Thoracic aorta (tissue), 2 donors: ENCODE measurements at regions not wholly inside any gene's neighbourhood (a gene's known extent, or its start where the extent isn't known, plus 50 kb on each side); places are given as distances from the start of the nearest gene placed in this dataset.

Experiments
- ATAC-seq: fragments of 150-250 bp; one replicate; pipeline ENCODE4 v1.8.0; 2017; ENCODE audit warnings: low read depth; ENCODE audit not compliant: insufficient number of reproducible peaks, low FRiP score
- DNase-seq: peaks from one replicate; pipeline ENCODE4 v3.0.0-alpha.2; 2020; ENCODE audit warnings: low spot score
- H3K27ac ChIP-seq, 2 donors: fragments of 200-600 bp; sonication (generic); 1 replicate in 1 of 2; 2 replicates in 1 of 2; pipeline ENCODE4 v1.5.1; 2016; ENCODE audit warnings: mild to moderate bottlenecking in 2 of 2, moderate library complexity in 2 of 2
- H3K27me3 ChIP-seq: fragments of 200-600 bp; sonication (generic); replicated peaks from 2 replicates; pipeline ENCODE4 v1.6.0; 2016; ENCODE audit warnings: mild to moderate bottlenecking; ENCODE audit not compliant: insufficient read depth
- H3K36me3 ChIP-seq: fragments of 200-600 bp; sonication (generic); one replicate; pipeline ENCODE4 v1.5.1; 2016
- H3K4me1 ChIP-seq, 2 donors: fragments of 200-600 bp; sonication (generic); 1 replicate in 1 of 2; 2 replicates in 1 of 2; pipeline versions ENCODE4 v1.5.1 to v1.6.0; 2016; ENCODE audit warnings: low read depth in 2 of 2, mild to moderate bottlenecking in 1 of 2; ENCODE audit not compliant: control insufficient read depth in 1 of 2
- H3K4me3 ChIP-seq: fragments of 200-600 bp; sonication (generic); 2 replicates; pipeline ENCODE4 v1.5.1; 2016; ENCODE audit warnings: mild to moderate bottlenecking
- H3K9me3 ChIP-seq: fragments of 200-600 bp; sonication (generic); 2 replicates; pipeline ENCODE4 v1.5.1; 2016
- CTCF ChIP-seq: fragments of 200-600 bp; sonication (generic); IDR thresholded peaks from one replicate; pipeline ENCODE4 v1.5.1; 2019; ENCODE audit warnings: antibody characterized with exemption

- no peak for ATAC-seq
Measured at GRCh38 chr1:48055876-48056764, 58.9 kb upstream of the TRABD2B start.

GRCh38 chr1:48054232-48054631, 57.0 kb upstream of the TRABD2B start:
- DNase-seq (no peak), ATAC-seq (no peak)
- no peak for TF ChIP-seq CTCF

More at GRCh38 chr1:48055876-48056764, 58.9 kb upstream of the TRABD2B start:
- Histone ChIP-seq H3K4me3 (no peak overlapping the region), H3K27ac (no peak overlapping the region), H3K9me3 (no peaks in the 10 kb centered on the region), H3K4me1 (peaks cover 12 to 28% of the 10 kb centered on the region in 2 donors), H3K36me3 (no peaks in the 10 kb centered on the region), H3K27me3 (no peaks in the 10 kb centered on the region)
- no peak for TF ChIP-seq CTCF
- DNase-seq = no peak

GRCh38 chr1:48052923-48053291, 55.7 kb upstream of the TRABD2B start:
- ATAC-seq = no peak
- DNase-seq = no peak
- no peaks in the 10 kb centered on the region for H3K9me3 ChIP-seq
- H3K4me3 ChIP-seq = no peak overlapping the region
- H3K4me1 ChIP-seq = peaks cover 17 to 45% of the 10 kb centered on the region in 2 donors
- H3K36me3 ChIP-seq = no peaks in the 10 kb centered on the region
- peak overlapping the region; percentile 61 to 77 for H3K27ac ChIP-seq
- H3K27me3 ChIP-seq = no peaks in the 10 kb centered on the region
- no peak for TF ChIP-seq CTCF

More at GRCh38 chr1:48054232-48054631, 57.0 kb upstream of the TRABD2B start:
- Histone ChIP-seq H3K4me1 (peaks cover 15 to 36% of the 10 kb centered on the region in 2 donors), H3K27me3 (no peaks in the 10 kb centered on the region), H3K4me3 (no peak overlapping the region), H3K27ac (no peak overlapping the region), H3K9me3 (no peaks in the 10 kb centered on the region), H3K36me3 (no peaks in the 10 kb centered on the region)

- ATAC-seq (no peak), DNase-seq (no peak)
- TF ChIP-seq CTCF = no peak
- Histone ChIP-seq H3K27me3 (no peaks in the 10 kb centered on the region), H3K36me3 (no peaks in the 10 kb centered on the region), H3K4me3 (no peak overlapping the region), H3K9me3 (no peaks in the 10 kb centered on the region), H3K4me1 (peaks cover 25 to 58% of the 10 kb centered on the region in 2 donors), H3K27ac (peak overlapping the region; percentile 61 to 84)
Measured at GRCh38 chr1:48051466-48052126, 54.4 kb upstream of the TRABD2B start.

- Histone ChIP-seq H3K4me3 (no peak overlapping the region), H3K27me3 (no peaks in the 10 kb centered on the region), H3K4me1 (peaks cover 29 to 65% of the 10 kb centered on the region in 2 donors), H3K36me3 (no peaks in the 10 kb centered on the region), H3K27ac (peak overlapping the region in 1 of 2 donors; percentile 84), H3K9me3 (no peaks in the 10 kb centered on the region)
- no peak for ATAC-seq
- TF ChIP-seq CTCF = no peak
- no peak for DNase-seq
Measured at GRCh38 chr1:48049823-48050535, 52.8 kb upstream of the TRABD2B start.
